OCI-LY3 (cell line): ENCODE measurements at regions not wholly inside any gene's neighbourhood (a gene's known extent, or its start where the extent isn't known, plus 50 kb on each side); places are given as distances from the start of the nearest gene placed in this dataset.

Experiments
- EZH2phosphoT487 ChIP-seq: fragments of 200-600 bp; shearing (Covaris generic); IDR thresholded peaks from 2 replicates; pipeline ENCODE4 v1.6.1; 2018; ENCODE audit warnings: antibody characterized with exemption, mixed run types, low read depth
- TF ChIP-seq, protein P1 (sequence below): fragments of 200-600, 300-600 bp; sonication (generic); IDR thresholded peaks from 2 replicates; pipeline ENCODE4 v1.5.1; 2014; ENCODE audit warnings: antibody characterized with exemption, low read length, low read depth

DNA sequence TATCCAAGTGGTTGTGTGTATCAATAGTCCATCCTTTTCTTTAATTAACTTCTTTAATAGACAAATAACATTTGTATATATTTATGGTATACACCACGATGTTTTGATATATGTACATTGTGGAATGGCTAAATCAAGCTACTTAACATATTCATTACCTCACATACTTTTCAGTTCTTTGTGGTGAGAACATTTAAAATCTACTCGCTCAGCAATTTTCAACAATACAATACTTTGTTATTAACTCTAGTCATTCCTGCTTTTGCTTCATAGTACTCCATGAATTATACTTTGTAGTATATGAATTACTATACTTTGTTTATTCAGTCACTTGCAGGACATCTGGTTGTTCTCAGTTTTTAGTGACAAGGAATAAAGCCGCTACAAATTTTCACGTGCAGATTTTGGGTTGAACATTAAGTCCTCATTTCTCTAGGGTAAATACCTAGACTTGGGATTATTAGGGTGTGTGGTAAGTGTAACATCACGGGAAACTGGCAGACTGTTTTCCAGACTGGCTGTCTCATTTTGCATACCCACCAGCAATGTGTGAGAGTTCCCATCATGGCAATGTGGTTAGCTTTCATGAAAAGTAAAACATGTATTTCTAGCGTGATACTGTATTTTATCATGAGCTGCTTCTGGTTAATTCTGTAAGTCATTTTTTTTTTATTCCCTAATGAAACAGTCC, 354.4 kb upstream of the WWC1 start:
- TF ChIP-seq, protein P1, sequence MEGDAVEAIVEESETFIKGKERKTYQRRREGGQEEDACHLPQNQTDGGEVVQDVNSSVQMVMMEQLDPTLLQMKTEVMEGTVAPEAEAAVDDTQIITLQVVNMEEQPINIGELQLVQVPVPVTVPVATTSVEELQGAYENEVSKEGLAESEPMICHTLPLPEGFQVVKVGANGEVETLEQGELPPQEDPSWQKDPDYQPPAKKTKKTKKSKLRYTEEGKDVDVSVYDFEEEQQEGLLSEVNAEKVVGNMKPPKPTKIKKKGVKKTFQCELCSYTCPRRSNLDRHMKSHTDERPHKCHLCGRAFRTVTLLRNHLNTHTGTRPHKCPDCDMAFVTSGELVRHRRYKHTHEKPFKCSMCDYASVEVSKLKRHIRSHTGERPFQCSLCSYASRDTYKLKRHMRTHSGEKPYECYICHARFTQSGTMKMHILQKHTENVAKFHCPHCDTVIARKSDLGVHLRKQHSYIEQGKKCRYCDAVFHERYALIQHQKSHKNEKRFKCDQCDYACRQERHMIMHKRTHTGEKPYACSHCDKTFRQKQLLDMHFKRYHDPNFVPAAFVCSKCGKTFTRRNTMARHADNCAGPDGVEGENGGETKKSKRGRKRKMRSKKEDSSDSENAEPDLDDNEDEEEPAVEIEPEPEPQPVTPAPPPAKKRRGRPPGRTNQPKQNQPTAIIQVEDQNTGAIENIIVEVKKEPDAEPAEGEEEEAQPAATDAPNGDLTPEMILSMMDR, result no peak
- TF ChIP-seq EZH2phosphoT487, result no peak
